Thyroid gland (tissue), 4 donors: ENCODE measurements at regions not wholly inside any gene's neighbourhood (a gene's known extent, or its start where the extent isn't known, plus 50 kb on each side); places are given as distances from the start of the nearest gene placed in this dataset.

Experiments used
- CTCF ChIP-seq, 6 experiments: fragments of 200-600 bp in 3 of 6; fragments of 450-650 bp in 3 of 6; sonication (generic) in 3 of 6; IDR thresholded peaks; one replicate each; pipeline ENCODE4 v1.5.1; 2016 to 2019; ENCODE audit warnings: antibody characterized with exemption in 6 of 6, mild to moderate bottlenecking in 2 of 6, inconsistent platforms in 1 of 6, moderate library complexity in 1 of 6
- POLR2A ChIP-seq, 2 donors: fragments of 450-650 bp; IDR thresholded peaks; one replicate each; pipeline ENCODE4 v1.6.1; 2017; ENCODE audit warnings: antibody characterized with exemption in 2 of 2, mild to moderate bottlenecking in 2 of 2, moderate library complexity in 1 of 2

- no peak for TF ChIP-seq CTCF (IDR thresholded peaks at IDR 0.05)
- TF ChIP-seq POLR2A (IDR thresholded peaks at IDR 0.05): no peak
Observed at GRCh38 chrX:148298737-148299136, 201.7 kb upstream of the AFF2 start.
